ENCODE measurements at regions not wholly inside any gene's neighbourhood (a gene's known extent, or its start where the extent isn't known, plus 50 kb on each side); places are given as distances from the start of the nearest gene placed in this dataset.
"Not testable (repeated sequence)": the region's sequence is repeated elsewhere in the genome, so short reads cannot be mapped to it uniquely, and the experiment has no call there.

GRCh38 chr7:65613644-65614289 is 240.1 kb downstream of the ZNF92 start:
- TF ChIP-seq MXD1 (CRISPR knock-in tag; IDR thresholded peaks at IDR 0.05; ENCODE audit: borderline replicate concordance, poor library complexity, severe bottlenecking); SMAD4 (CRISPR knock-in tag; conservative IDR thresholded peaks at IDR 0.05): not testable (repeated sequence)

Measured in K562 (cell line).